Endothelial cell of umbilical vein (primary cell): ENCODE measurements at regions not wholly inside any gene's neighbourhood (a gene's known extent, or its start where the extent isn't known, plus 50 kb on each side); places are given as distances from the start of the nearest gene placed in this dataset.

ENCODE experiments used
- BruUV-seq: library from RNA; stranded (reverse); fragments of 400-500 nt; replicated peaks from 2 replicates; lab custom pipeline; 2021; lab: Mats Ljungman, UMichigan
- CTCF ChIA-PET: fragments of 300-600, 350-600 bp; sonication (Branson Sonifier 250); formaldehyde crosslinking; loops from one replicate; lab custom pipeline; 2021; ENCODE audit warnings: antibody characterized with exemption, inconsistent platforms; lab: Charles Lee
- POLR2A ChIA-PET: fragments of 300-600, 350-600 bp; sonication (Branson Sonifier 250); formaldehyde crosslinking; loops from one replicate; lab custom pipeline; 2021; ENCODE audit warnings: antibody characterized with exemption, inconsistent platforms; lab: Charles Lee
- DNase-seq: peaks from one replicate; pipeline ENCODE4 v3.0.0-alpha.2; 2011; ENCODE audit warnings: low read depth, low spot score
- FAIRE-seq: peaks from 2 replicates; lab custom pipeline; 2011; peaks lifted over from hg19 to GRCh38; lab: Jason Lieb, UNC
- H2AFZ ChIP-seq: 2 replicates; pipeline ENCODE4 v1.6.0; 2012; ENCODE audit warnings: low read depth, low read length, control low read depth, inconsistent platforms
- H3K27ac ChIP-seq: 2 replicates; pipeline ENCODE4 v1.5.1; 2011; ENCODE audit warnings: low read depth, mild to moderate bottlenecking, control low read depth, low read length, moderate library complexity; ENCODE audit not compliant: insufficient read depth
- H3K27me3 ChIP-seq, 2 experiments: 2 replicates each; pipeline versions ENCODE4 v1.6.0 to v1.6.1; 2011; ENCODE audit warnings: low read length in 2 of 2, mixed read lengths in 1 of 2; ENCODE audit not compliant: control insufficient read depth in 2 of 2, insufficient read depth in 2 of 2
- H3K36me3 ChIP-seq, 2 experiments: 2 replicates in 1 of 2; 3 replicates in 1 of 2; pipeline ENCODE4 v1.5.1; 2011; ENCODE audit warnings: low read length in 2 of 2, mild to moderate bottlenecking in 1 of 2, moderate library complexity in 1 of 2; ENCODE audit not compliant: control insufficient read depth in 2 of 2, insufficient read depth in 2 of 2; ENCODE audit errors: extremely low read depth in 1 of 2
- H3K4me1 ChIP-seq: 3 replicates; pipeline ENCODE4 v1.5.1; 2011; ENCODE audit warnings: mild to moderate bottlenecking, low read length; ENCODE audit not compliant: control insufficient read depth, insufficient read depth; ENCODE audit errors: extremely low read depth
- H3K4me2 ChIP-seq: 2 replicates; pipeline ENCODE4 v1.6.1; 2011; ENCODE audit warnings: low read length, control low read depth, mixed read lengths; ENCODE audit not compliant: insufficient read depth
- H3K4me3 ChIP-seq, 3 experiments: fragments of 200-600 bp in 1 of 3; sonication (generic), shearing (Covaris generic) in 1 of 3; replicated peaks in 1 of 3; 2 replicates each; pipeline ENCODE4 v1.5.1; 2011 to 2016; ENCODE audit warnings: control low read depth in 3 of 3, low read length in 3 of 3, mild to moderate bottlenecking in 2 of 3, inconsistent platforms in 1 of 3, low read depth in 1 of 3, moderate library complexity in 1 of 3; ENCODE audit not compliant: insufficient read depth in 1 of 3
- H3K79me2 ChIP-seq: 2 replicates; pipeline ENCODE4 v1.6.0; 2012; ENCODE audit warnings: low read length, inconsistent platforms; ENCODE audit not compliant: control insufficient read depth, insufficient read depth
- H3K9ac ChIP-seq: replicated peaks from 2 replicates; pipeline ENCODE3; 2011; ENCODE audit warnings: low read length, control low read depth; ENCODE audit not compliant: insufficient read depth; ENCODE audit errors: extremely low read depth
- H3K9me1 ChIP-seq: replicated peaks from 3 replicates; pipeline ENCODE4 v1.6.0; 2011; ENCODE audit warnings: mild to moderate bottlenecking, low read length; ENCODE audit not compliant: control insufficient read depth, insufficient read depth; ENCODE audit errors: extremely low read depth
- H3K9me3 ChIP-seq: replicated peaks from 2 replicates; pipeline ENCODE4 v1.5.1; 2012; ENCODE audit warnings: low read length, inconsistent platforms; ENCODE audit not compliant: control insufficient read depth, insufficient read depth
- H4K20me1 ChIP-seq: replicated peaks from 2 replicates; pipeline ENCODE3; 2011; ENCODE audit warnings: mild to moderate bottlenecking, low read length; ENCODE audit not compliant: control insufficient read depth, insufficient read depth; ENCODE audit errors: extremely low read depth
- CTCF ChIP-seq, 2 donors: IDR thresholded peaks; 1 replicate in 1 of 2; 2 replicates in 1 of 2; pipeline ENCODE4 v1.5.1; 2011; ENCODE audit warnings: low read length in 2 of 2, mild to moderate bottlenecking in 2 of 2, moderate library complexity in 2 of 2, control low read depth in 1 of 2, inconsistent platforms in 1 of 2, low read depth in 1 of 2; ENCODE audit not compliant: insufficient read depth in 1 of 2; ENCODE audit errors: extremely low read depth in 1 of 2
- EZH2 ChIP-seq: IDR thresholded peaks from 2 replicates; pipeline ENCODE4 v1.6.1; 2012; ENCODE audit warnings: borderline replicate concordance, low read depth, mild to moderate bottlenecking, moderate library complexity, low read length, inconsistent platforms; ENCODE audit not compliant: severe bottlenecking
- FOS ChIP-seq: IDR thresholded peaks from 2 replicates; pipeline ENCODE4 v1.6.1; 2011; ENCODE audit warnings: mild to moderate bottlenecking, low read length, moderate library complexity, borderline replicate concordance; ENCODE audit not compliant: insufficient read depth
- GATA2 ChIP-seq: IDR thresholded peaks from 2 replicates; pipeline ENCODE4 v1.7.0; 2011; ENCODE audit warnings: low read depth, mild to moderate bottlenecking, moderate library complexity, mixed read lengths, low read length; ENCODE audit not compliant: insufficient read length, insufficient read depth
- JUN ChIP-seq: IDR thresholded peaks from 2 replicates; pipeline ENCODE4 v1.6.1; 2011; ENCODE audit warnings: borderline replicate concordance, low read depth; ENCODE audit not compliant: insufficient read length, insufficient read depth
- MYC ChIP-seq: IDR thresholded peaks from one replicate; pipeline ENCODE4 v1.6.1; 2011; ENCODE audit warnings: mild to moderate bottlenecking, low read depth, low read length
- POLR2A ChIP-seq: IDR thresholded peaks from 2 replicates; pipeline ENCODE4 v1.6.1; 2012; ENCODE audit warnings: low read depth, mild to moderate bottlenecking, control low read depth, low read length
- POLR2AphosphoS5 ChIP-seq: IDR thresholded peaks from 2 replicates; pipeline ENCODE4 v1.6.1; 2012; ENCODE audit warnings: low read depth, mild to moderate bottlenecking, control low read depth, low read length, moderate library complexity; ENCODE audit not compliant: insufficient read depth
- dilution Hi-C: fragments of 300-500 bp; cut with MboI; formaldehyde crosslinking; loops from one replicate; pipeline ENCODE4 v1.15.0; 2019; ENCODE audit warnings: low sequenced_read_pairs; ENCODE audit not compliant: extremely low pct_ligation_motif_present
- intact Hi-C: fragments of 100-400 bp; cut with micrococcal nuclease; formaldehyde crosslinking; loops from one replicate; pipeline ENCODE4 v1.10.0; 2022
- TF ChIP-seq, protein P1 (sequence below): IDR thresholded peaks from 2 replicates; pipeline ENCODE4 v1.6.1; 2011; ENCODE audit not compliant: insufficient read depth, insufficient read length

DNA sequence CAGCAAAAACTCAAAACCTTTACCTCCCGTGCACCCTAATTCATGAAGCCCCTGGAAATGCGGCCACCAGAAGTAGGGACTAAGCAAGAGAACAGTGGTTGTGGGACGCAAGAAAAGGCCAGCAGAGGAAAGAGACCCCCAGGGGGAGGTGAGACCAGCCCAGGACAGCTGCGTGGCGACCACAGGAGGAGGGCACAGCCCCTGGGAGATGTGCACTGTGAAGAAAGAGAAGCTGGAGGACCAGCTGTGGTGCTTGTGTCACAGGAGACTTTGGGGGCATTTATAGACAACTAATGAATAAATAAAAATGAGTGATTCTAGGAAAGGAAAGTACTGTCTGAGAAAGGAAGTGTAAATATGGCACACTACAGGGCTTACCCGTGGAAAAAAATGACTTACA lies 263.8 kb downstream of the EIPR1 start:
- Histone ChIP-seq H3K79me2 (no peaks in the 10 kb centered on the region), H3K9me1 (no peaks in the 10 kb centered on the region), H3K27me3 (no peaks in the 10 kb centered on the region), H4K20me1 (no peaks in the 10 kb centered on the region), H3K4me1 (no peaks in the 10 kb centered on the region), H3K4me3 (no peak overlapping the region), H3K4me2 (no peak overlapping the region), H3K36me3 (no peaks in the 10 kb centered on the region), H3K9me3 (peaks cover 2% of the 10 kb centered on the region), H2AFZ (no peak overlapping the region), H3K27ac (no peak overlapping the region), H3K9ac (no peak overlapping the region)
- BruUV-seq: no TSS peak
- no peak for TF ChIP-seq MYC
- TF ChIP-seq CTCF (IDR thresholded peaks at IDR 0.05; ENCODE audit: extremely low read depth in 1 of 2, insufficient read depth in 1 of 2, low read depth in 1 of 2, low read length in 2 of 2): no peak
- no peak for TF ChIP-seq JUN
- no peak for TF ChIP-seq POLR2A
- no peak for TF ChIP-seq FOS
- TF ChIP-seq, protein P1, sequence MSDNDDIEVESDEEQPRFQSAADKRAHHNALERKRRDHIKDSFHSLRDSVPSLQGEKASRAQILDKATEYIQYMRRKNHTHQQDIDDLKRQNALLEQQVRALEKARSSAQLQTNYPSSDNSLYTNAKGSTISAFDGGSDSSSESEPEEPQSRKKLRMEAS: no peak
- no peak for TF ChIP-seq POLR2AphosphoS5
- no peak for TF ChIP-seq EZH2
- TF ChIP-seq GATA2: no peak
- DNase-seq (no peak), FAIRE-seq (no peak)
- CTCF ChIA-PET: no interaction called here
- POLR2A ChIA-PET: no interaction called here
- intact Hi-C loops (no loop called here), dilution Hi-C loops (no loop called here)
